A673 (cell line): ENCODE measurements at regions not wholly inside any gene's neighbourhood (a gene's known extent, or its start where the extent isn't known, plus 50 kb on each side); places are given as distances from the start of the nearest gene placed in this dataset.

Experiments
- BruUV-seq: library from RNA; stranded (reverse); fragments of 400-500 nt; replicated peaks from 2 replicates; lab custom pipeline; 2021; lab: Mats Ljungman, UMichigan
- CTCF ChIA-PET: fragments of 300-600 bp; sonication (Branson Sonifier 250); formaldehyde crosslinking; loops from one replicate; lab custom pipeline; 2022; ENCODE audit warnings: antibody characterized with exemption; lab: Charles Lee
- POLR2A ChIA-PET: fragments of 300-600 bp; sonication (Branson Sonifier 250); formaldehyde crosslinking; loops from one replicate; lab custom pipeline; 2022; ENCODE audit warnings: antibody characterized with exemption; ENCODE audit not compliant: low non-redundant PET; lab: Charles Lee
- DNase-seq: peaks from one replicate; pipeline ENCODE4 v3.0.0-alpha.2; 2015; ENCODE audit warnings: low spot score
- H3K27ac ChIP-seq: fragments of 200-600 bp; sonication (generic); 2 replicates; pipeline ENCODE4 v1.5.1; 2016; ENCODE audit warnings: mixed run types, low read depth, mild to moderate bottlenecking, mixed read lengths, antibody characterized with exemption, low read length; ENCODE audit not compliant: poor library complexity, severe bottlenecking
- H3K27me3 ChIP-seq: fragments of 200-600 bp; sonication (generic); replicated peaks from 2 replicates; pipeline ENCODE4 v1.6.1; 2017; ENCODE audit warnings: mixed run types, low read depth, mild to moderate bottlenecking, mixed read lengths, antibody characterized with exemption, low read length; ENCODE audit not compliant: insufficient read depth, poor library complexity
- H3K36me3 ChIP-seq: fragments of 200-600 bp; sonication (generic); 2 replicates; pipeline ENCODE4 v1.6.1; 2016; ENCODE audit warnings: mixed run types, mild to moderate bottlenecking, mixed read lengths, antibody characterized with exemption, low read length; ENCODE audit not compliant: insufficient read depth, poor library complexity, severe bottlenecking
- H3K4me1 ChIP-seq: fragments of 200-600 bp; sonication (generic); 2 replicates; pipeline ENCODE4 v1.6.1; 2017; ENCODE audit warnings: mixed run types, mild to moderate bottlenecking, mixed read lengths, antibody characterized with exemption, low read length; ENCODE audit not compliant: insufficient read depth, poor library complexity, severe bottlenecking
- H3K4me3 ChIP-seq: fragments of 200-600 bp; sonication (generic); 2 replicates; pipeline ENCODE4 v1.5.1; 2016; ENCODE audit warnings: low read depth, mixed run types, mild to moderate bottlenecking, mixed read lengths, low read length; ENCODE audit not compliant: poor library complexity, severe bottlenecking
- H3K9me3 ChIP-seq: fragments of 200-600 bp; sonication (generic); 2 replicates; pipeline ENCODE4 v1.6.1; 2016; ENCODE audit warnings: mixed run types, low read depth, mild to moderate bottlenecking, mixed read lengths, antibody characterized with exemption, low read length; ENCODE audit not compliant: poor library complexity, severe bottlenecking
- EZH2 ChIP-seq: fragments of 200-600 bp; sonication (generic); IDR thresholded peaks from 2 replicates; pipeline ENCODE4 v1.6.1; 2017; ENCODE audit warnings: borderline replicate concordance, low read depth, mild to moderate bottlenecking, mixed read lengths, antibody characterized with exemption, low read length; ENCODE audit not compliant: poor library complexity, severe bottlenecking
- intact Hi-C: fragments of 100-400 bp; cut with micrococcal nuclease; formaldehyde crosslinking; loops from one replicate; pipeline ENCODE4 v1.10.0; 2022; ENCODE audit not compliant: unreplicated experiment
- TF ChIP-seq, protein P1 (sequence below): fragments of 300-800, 200-600 bp; sonication (generic); conservative IDR thresholded peaks from 2 replicates; pipeline ENCODE4 v1.5.1; 2017; ENCODE audit warnings: low read depth, mild to moderate bottlenecking, antibody characterized with exemption, low read length, moderate library complexity, mixed read lengths

DNA sequence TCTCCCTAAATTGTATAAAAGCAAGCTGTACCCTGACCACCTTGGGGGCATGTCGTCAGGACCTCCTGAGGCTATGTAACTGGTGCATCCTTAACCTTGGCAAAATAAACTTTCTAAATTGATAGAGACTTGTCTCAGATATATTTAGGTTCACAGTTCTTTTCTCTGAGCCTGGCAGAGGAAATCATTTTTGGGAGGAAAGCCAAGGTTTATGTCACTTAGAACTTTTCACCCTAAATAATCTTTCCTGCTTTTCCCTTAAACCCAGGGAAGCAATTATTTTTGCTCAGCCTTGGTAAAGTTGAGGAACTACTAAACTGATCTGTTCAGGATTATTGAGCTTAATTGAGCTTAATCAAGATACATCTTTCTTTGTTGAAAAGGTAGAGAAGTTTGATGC, 608.9 kb downstream of the PDCD6IP start:
- Histone ChIP-seq H3K27me3 (no peaks in the 10 kb centered on the region), H3K4me3 (no peak overlapping the region), H3K27ac (peak overlapping the region; percentile 27), H3K4me1 (peaks cover 17% of the 10 kb centered on the region), H3K36me3 (no peaks in the 10 kb centered on the region), H3K9me3 (no peaks in the 10 kb centered on the region)
- intact Hi-C loops = no loop called here
- CTCF ChIA-PET = no interaction called here
- TF ChIP-seq, protein P1, sequence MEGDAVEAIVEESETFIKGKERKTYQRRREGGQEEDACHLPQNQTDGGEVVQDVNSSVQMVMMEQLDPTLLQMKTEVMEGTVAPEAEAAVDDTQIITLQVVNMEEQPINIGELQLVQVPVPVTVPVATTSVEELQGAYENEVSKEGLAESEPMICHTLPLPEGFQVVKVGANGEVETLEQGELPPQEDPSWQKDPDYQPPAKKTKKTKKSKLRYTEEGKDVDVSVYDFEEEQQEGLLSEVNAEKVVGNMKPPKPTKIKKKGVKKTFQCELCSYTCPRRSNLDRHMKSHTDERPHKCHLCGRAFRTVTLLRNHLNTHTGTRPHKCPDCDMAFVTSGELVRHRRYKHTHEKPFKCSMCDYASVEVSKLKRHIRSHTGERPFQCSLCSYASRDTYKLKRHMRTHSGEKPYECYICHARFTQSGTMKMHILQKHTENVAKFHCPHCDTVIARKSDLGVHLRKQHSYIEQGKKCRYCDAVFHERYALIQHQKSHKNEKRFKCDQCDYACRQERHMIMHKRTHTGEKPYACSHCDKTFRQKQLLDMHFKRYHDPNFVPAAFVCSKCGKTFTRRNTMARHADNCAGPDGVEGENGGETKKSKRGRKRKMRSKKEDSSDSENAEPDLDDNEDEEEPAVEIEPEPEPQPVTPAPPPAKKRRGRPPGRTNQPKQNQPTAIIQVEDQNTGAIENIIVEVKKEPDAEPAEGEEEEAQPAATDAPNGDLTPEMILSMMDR = no peak
- TF ChIP-seq EZH2 = no peak
- BruUV-seq = no TSS peak
- POLR2A ChIA-PET = no interaction called here
- peak; percentile 28 for DNase-seq

DNA sequence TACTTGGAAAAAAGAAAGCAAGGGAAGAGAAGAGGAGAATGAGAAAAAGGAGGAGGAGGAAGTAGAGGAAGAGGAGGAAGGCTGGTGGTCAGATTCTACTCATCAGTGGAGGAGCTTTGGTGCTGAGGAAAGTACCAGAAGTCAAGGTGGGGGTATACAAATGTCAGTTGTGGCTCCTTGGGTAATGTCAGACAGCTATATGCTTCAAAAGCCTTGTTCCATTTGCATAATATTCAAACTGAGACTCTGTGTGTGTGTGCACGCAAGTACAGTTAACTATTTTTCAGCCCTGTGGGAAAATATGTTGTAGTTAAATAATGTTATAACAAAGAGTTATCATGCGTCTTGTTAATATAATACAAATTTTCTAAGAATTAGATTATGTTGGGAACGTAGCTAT, 609.7 kb downstream of the PDCD6IP start:
- ChIA-PET POLR2A (no interaction called here), CTCF (no interaction called here)
- intact Hi-C loops = no loop called here

DNA sequence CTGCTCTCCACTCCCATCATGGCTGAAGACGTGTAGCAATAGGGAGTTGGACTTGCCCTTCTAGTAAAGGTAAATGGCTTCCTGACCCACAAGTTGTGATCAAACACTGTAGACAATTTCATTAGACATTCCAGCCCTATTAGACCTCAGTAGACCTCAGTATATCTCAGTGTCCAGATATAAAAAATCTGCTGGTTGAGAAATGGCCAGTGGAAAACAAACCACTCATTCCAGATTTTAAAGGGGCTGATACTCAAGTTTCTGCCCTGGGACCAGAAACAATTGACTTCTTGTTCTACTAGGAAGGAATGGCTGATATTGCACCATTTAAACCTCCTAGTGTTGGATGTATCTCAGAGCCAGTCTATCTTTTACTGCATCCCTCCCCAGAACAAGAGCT, 613.2 kb downstream of the PDCD6IP start:
- DNase-seq = no peak
- no peaks in the 10 kb centered on the region for H3K27me3 ChIP-seq
- H3K27ac ChIP-seq = no peak overlapping the region
- no peaks in the 10 kb centered on the region for H3K9me3 ChIP-seq
- TF ChIP-seq EZH2 = no peak
- TF ChIP-seq, protein P1 = no peak
- BruUV-seq = no TSS peak
- no peak overlapping the region for H3K4me3 ChIP-seq
- ChIA-PET POLR2A (no interaction called here), CTCF (no interaction called here)
- intact Hi-C loops = no loop called here
- H3K36me3 ChIP-seq = no peaks in the 10 kb centered on the region
- peaks cover 7% of the 10 kb centered on the region for H3K4me1 ChIP-seq

More for the DNA sequence above, 609.7 kb downstream of the PDCD6IP start:
- no TSS peak for BruUV-seq
- no peaks in the 10 kb centered on the region for H3K27me3 ChIP-seq
- H3K36me3 ChIP-seq = no peaks in the 10 kb centered on the region
- no peaks in the 10 kb centered on the region for H3K9me3 ChIP-seq
- TF ChIP-seq, protein P1 = no peak
- TF ChIP-seq EZH2 = no peak
- peaks cover 17% of the 10 kb centered on the region for H3K4me1 ChIP-seq
- H3K4me3 ChIP-seq = no peak overlapping the region
- DNase-seq = no peak
- H3K27ac ChIP-seq = no peak overlapping the region
